ENCODE measurements at regions not wholly inside any gene's neighbourhood (a gene's known extent, or its start where the extent isn't known, plus 50 kb on each side); places are given as distances from the start of the nearest gene placed in this dataset.
"Not testable (repeated sequence)": the region's sequence is repeated elsewhere in the genome, so short reads cannot be mapped to it uniquely, and the experiment has no call there.

GRCh38 chr7:91491868-91492267, 227.6 kb downstream of the FZD1 start:
- Histone ChIP-seq H3K4me1 (no peaks in the 10 kb centered on the region), H3K4me3 (no peak overlapping the region), H3K9me3 (no peaks in the 10 kb centered on the region), H3K27me3 (no peaks in the 10 kb centered on the region), H3K27ac (no peak overlapping the region), H3K36me3 (ENCODE audit: low read depth, missing control alignments) (no peaks in the 10 kb centered on the region)
- intact Hi-C loops (cut with DNase I; ENCODE audit: low total_unique reads): no loop called here
- no peak for DNase-seq
- TF ChIP-seq CTCF (IDR thresholded peaks at IDR 0.05) (no peak), POLR2A (IDR thresholded peaks at IDR 0.05) (no peak)

GRCh38 chr7:91492317-91492716, 228.1 kb downstream of the FZD1 start:
- 83 to 95% methylated on average over 2 of the region's 2 CpGs for WGBS, 2 donors
- intact Hi-C loops (cut with DNase I; ENCODE audit: low total_unique reads): no loop called here
- Histone ChIP-seq H3K9me3 (no peaks in the 10 kb centered on the region), H3K27ac (no peak overlapping the region), H3K4me1 (no peaks in the 10 kb centered on the region), H3K27me3 (no peaks in the 10 kb centered on the region), H3K4me3 (no peak overlapping the region), H3K36me3 (ENCODE audit: low read depth, missing control alignments) (no peaks in the 10 kb centered on the region)
- TF ChIP-seq POLR2A (IDR thresholded peaks at IDR 0.05) (no peak), CTCF (IDR thresholded peaks at IDR 0.05) (no peak)
- no peak for DNase-seq

- 81 to 82% methylated on average over 3 of the region's 3 CpGs for WGBS, 2 donors
- no peak for TF ChIP-seq CTCF (IDR thresholded peaks at IDR 0.05)
- no peak for TF ChIP-seq POLR2A (IDR thresholded peaks at IDR 0.05)
- Histone ChIP-seq H3K4me1 (no peaks in the 10 kb centered on the region), H3K36me3 (ENCODE audit: low read depth, missing control alignments) (no peaks in the 10 kb centered on the region), H3K27ac (no peak overlapping the region), H3K27me3 (no peaks in the 10 kb centered on the region), H3K9me3 (no peaks in the 10 kb centered on the region), H3K4me3 (no peak overlapping the region)
- no peak for DNase-seq
- intact Hi-C loops (cut with DNase I; ENCODE audit: low total_unique reads): no loop called here
Observed at GRCh38 chr7:91492773-91493172, 228.5 kb downstream of the FZD1 start.

- Histone ChIP-seq H3K27ac (no peak overlapping the region), H3K4me1 (no peaks in the 10 kb centered on the region), H3K4me3 (no peak overlapping the region), H3K36me3 (ENCODE audit: low read depth, missing control alignments) (no peaks in the 10 kb centered on the region), H3K27me3 (no peaks in the 10 kb centered on the region), H3K9me3 (no peaks in the 10 kb centered on the region)
- WGBS, 2 donors: 83 to 98% methylated on average over 1 of the region's 1 CpG
- DNase-seq: no peak
- intact Hi-C loops (cut with DNase I; ENCODE audit: low total_unique reads): no loop called here
- TF ChIP-seq CTCF (IDR thresholded peaks at IDR 0.05) (no peak), POLR2A (IDR thresholded peaks at IDR 0.05) (no peak)
Observed at GRCh38 chr7:91494450-91494849, 230.2 kb downstream of the FZD1 start.

GRCh38 chr7:91496251-91496820, 232.1 kb downstream of the FZD1 start:
- Histone ChIP-seq H3K27ac (no peak overlapping the region), H3K4me1 (no peaks in the 10 kb centered on the region), H3K4me3 (no peak overlapping the region), H3K27me3 (no peaks in the 10 kb centered on the region), H3K36me3 (ENCODE audit: low read depth, missing control alignments) (no peaks in the 10 kb centered on the region), H3K9me3 (no peaks in the 10 kb centered on the region)
- TF ChIP-seq CTCF (IDR thresholded peaks at IDR 0.05): no peak
- no peak for TF ChIP-seq POLR2A (IDR thresholded peaks at IDR 0.05)
- WGBS, 2 donors: 53 to 75% methylated on average over 1 of the region's 1 CpG
- intact Hi-C loops (cut with DNase I; ENCODE audit: low total_unique reads): no loop called here
- DNase-seq: no peak

- intact Hi-C loops (cut with DNase I; ENCODE audit: low total_unique reads): not testable (repeated sequence)
Observed at GRCh38 chr7:91497277-91497676, 233.0 kb downstream of the FZD1 start.

More at GRCh38 chr7:91497277-91497676, 233.0 kb downstream of the FZD1 start:
- WGBS, 2 donors: 96 to 100% methylated on average over 1 of the region's 1 CpG
- not testable (repeated sequence) for H3K36me3 ChIP-seq (ENCODE audit: low read depth, missing control alignments); H3K9me3 ChIP-seq; DNase-seq; H3K4me3 ChIP-seq; H3K4me1 ChIP-seq; H3K27ac ChIP-seq; H3K27me3 ChIP-seq
